Right ventricle myocardium inferior (tissue), 1 donor: ENCODE measurements at regions not wholly inside any gene's neighbourhood (a gene's known extent, or its start where the extent isn't known, plus 50 kb on each side); places are given as distances from the start of the nearest gene placed in this dataset.

Experiments used
- ATAC-seq: fragments of 200-7000 bp; cut with Tn5 transposase; one replicate; pipeline ENCODE4 v1.9.1; 2020; ENCODE audit warnings: mild to moderate bottlenecking, moderate library complexity
- DNase-seq: peaks from one replicate; pipeline ENCODE4 v3.0.0; 2021; ENCODE audit errors: missing footprints
- intact Hi-C: fragments of 100-400 bp; cut with DNase I; formaldehyde crosslinking; loops from one replicate; pipeline ENCODE4 v1.11.0; 2022
- donor health status: DM: no; HTN: yes; CAD: no; lungs with severe emphysema.

GRCh38 chr11:88231894-88232482 is 56.7 kb upstream of the RAB38 start:
- ATAC-seq (no peak), DNase-seq (no peak)
- intact Hi-C loops: loop anchor here (5.0 kb wide), 1 partner anchor 310 kb away; no protein-coding TSS in a partner anchor

DNA sequence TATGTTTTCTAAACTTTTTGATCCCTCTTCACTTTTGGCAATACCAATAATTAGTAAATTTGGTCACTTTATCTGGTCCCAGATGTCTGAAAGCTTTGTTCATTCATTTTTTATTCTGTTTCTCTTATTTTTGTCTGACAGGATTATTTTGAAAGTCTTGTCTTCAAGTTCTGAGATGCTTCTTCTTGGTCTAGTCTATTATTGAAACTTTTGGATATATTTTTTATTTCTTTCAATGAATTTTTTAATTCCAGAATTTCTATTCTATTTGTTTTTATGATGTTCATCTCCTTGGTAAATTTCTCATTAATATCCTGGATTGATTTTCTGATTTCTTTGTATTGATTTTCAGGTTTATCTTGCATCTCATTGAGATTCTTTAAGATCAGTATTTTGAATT is 54.1 kb upstream of the RAB38 start:
- intact Hi-C loops: no loop called here
- DNase-seq: no peak
- ATAC-seq: no peak
